ENCODE measurements at regions not wholly inside any gene's neighbourhood (a gene's known extent, or its start where the extent isn't known, plus 50 kb on each side); places are given as distances from the start of the nearest gene placed in this dataset.

DNA sequence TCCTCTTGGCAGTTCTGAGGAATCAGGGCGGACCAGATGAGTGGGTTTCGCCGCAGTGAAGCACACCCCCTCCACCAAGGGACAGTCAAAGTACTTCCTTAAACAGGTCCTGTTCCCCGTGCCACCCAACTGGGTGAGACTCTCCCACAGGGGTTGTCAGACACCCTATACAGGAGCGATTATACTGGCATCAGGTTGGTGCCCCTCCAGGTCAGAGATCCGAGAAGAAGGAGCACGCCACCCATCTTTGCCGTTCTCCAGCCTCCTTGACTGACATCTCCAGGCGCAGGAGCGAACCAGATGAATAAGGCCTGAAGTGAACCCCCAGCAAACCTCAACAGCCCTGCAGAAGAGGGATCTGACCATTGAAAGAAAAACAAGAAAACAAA lies 108.1 kb upstream of the ZBTB20 start:
- H3K4me1 ChIP-seq (ENCODE audit: control insufficient read depth in 1 of 2, insufficient read depth in 2 of 2, low read length in 2 of 2) = no peaks in the 10 kb centered on the region
- no peak overlapping the region for H4K12ac ChIP-seq (ENCODE audit: low read depth, low read length)
- H2AK5ac ChIP-seq (ENCODE audit: low read length) = no peak overlapping the region
- H3K14ac ChIP-seq (ENCODE audit: low read length) = no peak overlapping the region
- no peak overlapping the region for H2BK12ac ChIP-seq (ENCODE audit: low read length)
- no peak for DNase-seq
- no peak overlapping the region for H4K91ac ChIP-seq (ENCODE audit: low read depth, low read length)
- H3K4me2 ChIP-seq (ENCODE audit: low read length) = no peak overlapping the region
- H3K18ac ChIP-seq (ENCODE audit: low read length) = no peak overlapping the region
- no peak overlapping the region for H3K9ac ChIP-seq (ENCODE audit: low read length)
- H3K79me2 ChIP-seq (ENCODE audit: control insufficient read depth, insufficient read depth, low read length, poor library complexity) = no peaks in the 10 kb centered on the region
- H3K4me3 ChIP-seq (ENCODE audit: low read depth, low read length) = no peak overlapping the region
- H3K9me3 ChIP-seq (ENCODE audit: insufficient read depth, low read depth, low read length) = peaks cover 2% of the 10 kb centered on the region
- H2BK5ac ChIP-seq (ENCODE audit: low read depth, low read length, poor library complexity) = no peak overlapping the region
- H3K27me3 ChIP-seq (ENCODE audit: insufficient read depth, low read length) = no peaks in the 10 kb centered on the region
- no peaks in the 10 kb centered on the region for H3K36me3 ChIP-seq (ENCODE audit: control insufficient read depth in 1 of 2, insufficient read depth in 2 of 2, low read length in 2 of 2)
- no peak overlapping the region for H3K4ac ChIP-seq (ENCODE audit: low read depth, low read length)
- no peak overlapping the region for H4K8ac ChIP-seq (ENCODE audit: low read depth, low read length)
- H3K23ac ChIP-seq (ENCODE audit: low read length) = no peak overlapping the region
- H3K27ac ChIP-seq (ENCODE audit: low read depth, low read length) = no peak overlapping the region
- no peaks in the 10 kb centered on the region for H3K79me1 ChIP-seq (ENCODE audit: low read length)
- H2BK120ac ChIP-seq (ENCODE audit: insufficient read depth, low read length, poor library complexity) = no peak overlapping the region
- no peak overlapping the region for H2AFZ ChIP-seq (ENCODE audit: insufficient read depth, low read length, poor library complexity)
- WGBS (ENCODE audit: extremely low coverage, insufficient coverage, insufficient read length) = no CpG with 5 or more reads among the region's 10 CpGs

DNA sequence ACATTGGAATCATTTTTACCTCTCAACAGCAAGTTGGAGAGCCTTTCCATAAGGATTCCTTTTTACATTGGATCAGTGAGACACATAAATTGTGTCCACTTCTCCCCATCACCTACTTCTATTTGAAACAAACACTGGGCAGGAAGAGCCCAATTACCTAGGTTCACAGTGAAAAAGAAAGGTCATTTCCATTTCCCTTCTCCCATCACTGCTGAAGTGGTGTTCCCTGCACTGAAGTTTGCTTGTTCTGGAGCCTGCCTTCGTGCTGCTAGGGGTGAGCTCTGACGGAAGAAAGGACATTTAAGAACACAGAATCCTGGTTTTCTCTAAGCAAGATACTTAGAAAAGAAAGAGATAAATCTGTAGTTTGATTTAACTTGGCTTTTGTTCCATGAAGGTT lies 123.8 kb upstream of the ZBTB20 start:
- no peak overlapping the region for H4K8ac ChIP-seq (ENCODE audit: low read depth, low read length)
- H3K79me2 ChIP-seq (ENCODE audit: control insufficient read depth, insufficient read depth, low read length, poor library complexity) = no peaks in the 10 kb centered on the region
- no peak overlapping the region for H2BK120ac ChIP-seq (ENCODE audit: insufficient read depth, low read length, poor library complexity)
- no peaks in the 10 kb centered on the region for H3K9me3 ChIP-seq (ENCODE audit: insufficient read depth, low read depth, low read length)
- H4K12ac ChIP-seq (ENCODE audit: low read depth, low read length) = no peak overlapping the region
- no peaks in the 10 kb centered on the region for H3K27me3 ChIP-seq (ENCODE audit: insufficient read depth, low read length)
- no peak overlapping the region for H3K4me3 ChIP-seq (ENCODE audit: low read depth, low read length)
- H3K27ac ChIP-seq (ENCODE audit: low read depth, low read length) = no peak overlapping the region
- no peak overlapping the region for H3K4me2 ChIP-seq (ENCODE audit: low read length)
- H2BK12ac ChIP-seq (ENCODE audit: low read length) = no peak overlapping the region
- H2BK5ac ChIP-seq (ENCODE audit: low read depth, low read length, poor library complexity) = no peak overlapping the region
- no peaks in the 10 kb centered on the region for H3K36me3 ChIP-seq (ENCODE audit: control insufficient read depth in 1 of 2, insufficient read depth in 2 of 2, low read length in 2 of 2)
- no peak overlapping the region for H2AK5ac ChIP-seq (ENCODE audit: low read length)
- no peak overlapping the region for H4K91ac ChIP-seq (ENCODE audit: low read depth, low read length)
- no peak overlapping the region for H3K4ac ChIP-seq (ENCODE audit: low read depth, low read length)
- no peak for DNase-seq
- no peak overlapping the region for H3K9ac ChIP-seq (ENCODE audit: low read length)
- no peak overlapping the region for H2AFZ ChIP-seq (ENCODE audit: insufficient read depth, low read length, poor library complexity)
- H3K18ac ChIP-seq (ENCODE audit: low read length) = no peak overlapping the region
- no CpG with 5 or more reads among the region's 2 CpGs for WGBS (ENCODE audit: extremely low coverage, insufficient coverage, insufficient read length)
- no peaks in the 10 kb centered on the region for H3K4me1 ChIP-seq (ENCODE audit: control insufficient read depth in 1 of 2, insufficient read depth in 2 of 2, low read length in 2 of 2)
- no peak overlapping the region for H3K14ac ChIP-seq (ENCODE audit: low read length)
- no peak overlapping the region for H3K23ac ChIP-seq (ENCODE audit: low read length)
- H3K79me1 ChIP-seq (ENCODE audit: low read length) = no peaks in the 10 kb centered on the region

DNA sequence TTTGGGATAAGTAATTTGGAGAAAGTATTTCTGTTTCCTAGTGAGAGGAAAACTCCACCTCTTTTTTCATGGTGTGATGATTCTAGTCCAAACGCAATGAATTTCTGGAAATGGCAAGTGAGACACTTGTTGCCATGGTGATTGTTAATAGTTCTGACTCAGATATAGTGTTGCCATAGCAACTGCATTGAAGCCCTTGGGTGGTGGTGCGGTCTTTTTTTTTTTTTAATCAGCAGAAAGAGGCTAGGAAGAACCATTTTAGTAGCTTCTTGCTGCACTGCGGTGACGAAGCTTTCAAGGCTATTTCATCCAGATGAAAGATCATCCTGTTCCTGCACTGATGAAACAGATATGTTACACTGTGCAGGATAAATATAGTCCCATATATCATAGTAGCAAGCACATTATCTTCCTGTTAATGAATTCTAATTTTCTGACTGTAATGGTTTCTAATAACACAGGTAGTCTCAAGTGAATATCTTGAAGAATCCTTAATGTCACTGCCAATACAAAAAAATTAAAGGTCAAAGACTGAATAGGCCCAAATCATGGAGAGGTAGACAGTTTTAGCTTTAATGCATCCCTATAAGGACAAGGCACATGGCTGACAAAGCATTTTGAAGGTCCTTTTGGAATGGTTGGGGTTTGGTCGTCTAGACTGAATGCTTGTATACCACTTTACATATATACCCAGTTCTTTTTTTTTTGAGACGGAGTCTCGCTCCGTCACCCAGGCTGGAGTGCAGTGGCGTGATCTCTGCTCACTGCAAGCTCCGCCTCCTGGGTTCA lies 125.1 kb upstream of the ZBTB20 start:
- H3K9me3 ChIP-seq (ENCODE audit: insufficient read depth, low read depth, low read length) = no peaks in the 10 kb centered on the region
- H2BK12ac ChIP-seq (ENCODE audit: low read length) = no peak overlapping the region
- H3K18ac ChIP-seq (ENCODE audit: low read length) = no peak overlapping the region
- no peak overlapping the region for H3K14ac ChIP-seq (ENCODE audit: low read length)
- no peak overlapping the region for H3K9ac ChIP-seq (ENCODE audit: low read length)
- no peak overlapping the region for H3K4me3 ChIP-seq (ENCODE audit: low read depth, low read length)
- no CpG with 5 or more reads among the region's 10 CpGs for WGBS (ENCODE audit: extremely low coverage, insufficient coverage, insufficient read length)
- no peak overlapping the region for H3K23ac ChIP-seq (ENCODE audit: low read length)
- no peak overlapping the region for H3K27ac ChIP-seq (ENCODE audit: low read depth, low read length)
- H3K36me3 ChIP-seq (ENCODE audit: control insufficient read depth in 1 of 2, insufficient read depth in 2 of 2, low read length in 2 of 2) = no peaks in the 10 kb centered on the region
- H4K91ac ChIP-seq (ENCODE audit: low read depth, low read length) = no peak overlapping the region
- no peak overlapping the region for H2AFZ ChIP-seq (ENCODE audit: insufficient read depth, low read length, poor library complexity)
- H2AK5ac ChIP-seq (ENCODE audit: low read length) = no peak overlapping the region
- H3K4me1 ChIP-seq (ENCODE audit: control insufficient read depth in 1 of 2, insufficient read depth in 2 of 2, low read length in 2 of 2) = no peaks in the 10 kb centered on the region
- no peak for DNase-seq
- H2BK5ac ChIP-seq (ENCODE audit: low read depth, low read length, poor library complexity) = no peak overlapping the region
- H4K8ac ChIP-seq (ENCODE audit: low read depth, low read length) = no peak overlapping the region
- no peak overlapping the region for H3K4ac ChIP-seq (ENCODE audit: low read depth, low read length)
- H2BK120ac ChIP-seq (ENCODE audit: insufficient read depth, low read length, poor library complexity) = no peak overlapping the region
- no peaks in the 10 kb centered on the region for H3K27me3 ChIP-seq (ENCODE audit: insufficient read depth, low read length)
- no peak overlapping the region for H4K12ac ChIP-seq (ENCODE audit: low read depth, low read length)
- no peaks in the 10 kb centered on the region for H3K79me2 ChIP-seq (ENCODE audit: control insufficient read depth, insufficient read depth, low read length, poor library complexity)
- H3K4me2 ChIP-seq (ENCODE audit: low read length) = no peak overlapping the region
- no peaks in the 10 kb centered on the region for H3K79me1 ChIP-seq (ENCODE audit: low read length)

DNA sequence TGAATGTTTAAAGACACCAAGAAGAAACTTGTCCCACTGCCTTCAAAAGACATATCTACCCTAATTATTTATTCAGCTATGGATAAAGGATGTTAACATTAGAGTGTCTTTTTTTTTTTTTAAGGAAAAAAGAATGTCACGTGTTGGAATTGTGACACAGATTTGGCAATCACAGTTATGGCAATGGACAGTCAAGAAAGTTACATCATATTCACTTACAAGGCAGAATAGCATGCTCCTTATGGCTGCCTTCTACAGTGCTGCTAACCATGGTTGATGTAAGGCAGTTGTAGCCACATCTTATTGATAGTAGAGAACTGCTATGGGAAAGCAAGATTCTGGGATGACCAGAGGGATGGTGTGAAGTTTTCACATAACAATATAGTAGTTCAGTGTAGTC lies 128.8 kb upstream of the ZBTB20 start:
- no peak overlapping the region for H3K27ac ChIP-seq (ENCODE audit: low read depth, low read length)
- H3K4me1 ChIP-seq (ENCODE audit: control insufficient read depth in 1 of 2, insufficient read depth in 2 of 2, low read length in 2 of 2) = no peaks in the 10 kb centered on the region
- H3K36me3 ChIP-seq (ENCODE audit: control insufficient read depth in 1 of 2, insufficient read depth in 2 of 2, low read length in 2 of 2) = no peaks in the 10 kb centered on the region
- no CpG with 5 or more reads among the region's 1 CpG for WGBS (ENCODE audit: extremely low coverage, insufficient coverage, insufficient read length)
- no peak overlapping the region for H2BK5ac ChIP-seq (ENCODE audit: low read depth, low read length, poor library complexity)
- no peak overlapping the region for H4K12ac ChIP-seq (ENCODE audit: low read depth, low read length)
- H3K23ac ChIP-seq (ENCODE audit: low read length) = no peak overlapping the region
- H3K14ac ChIP-seq (ENCODE audit: low read length) = no peak overlapping the region
- H3K79me1 ChIP-seq (ENCODE audit: low read length) = no peaks in the 10 kb centered on the region
- no peaks in the 10 kb centered on the region for H3K79me2 ChIP-seq (ENCODE audit: control insufficient read depth, insufficient read depth, low read length, poor library complexity)
- no peak overlapping the region for H4K91ac ChIP-seq (ENCODE audit: low read depth, low read length)
- DNase-seq = peak in 1 of 2 donors; percentile 13
- H2AK5ac ChIP-seq (ENCODE audit: low read length) = no peak overlapping the region
- no peak overlapping the region for H2AFZ ChIP-seq (ENCODE audit: insufficient read depth, low read length, poor library complexity)
- H3K4me2 ChIP-seq (ENCODE audit: low read length) = no peak overlapping the region
- no peak overlapping the region for H3K9ac ChIP-seq (ENCODE audit: low read length)
- H4K8ac ChIP-seq (ENCODE audit: low read depth, low read length) = no peak overlapping the region
- no peaks in the 10 kb centered on the region for H3K9me3 ChIP-seq (ENCODE audit: insufficient read depth, low read depth, low read length)
- H2BK12ac ChIP-seq (ENCODE audit: low read length) = no peak overlapping the region
- no peak overlapping the region for H2BK120ac ChIP-seq (ENCODE audit: insufficient read depth, low read length, poor library complexity)
- no peak overlapping the region for H3K4me3 ChIP-seq (ENCODE audit: low read depth, low read length)
- H3K27me3 ChIP-seq (ENCODE audit: insufficient read depth, low read length) = no peaks in the 10 kb centered on the region
- no peak overlapping the region for H3K18ac ChIP-seq (ENCODE audit: low read length)
- H3K4ac ChIP-seq (ENCODE audit: low read depth, low read length) = no peak overlapping the region
